SK-N-SH (cell line): ENCODE measurements at regions not wholly inside any gene's neighbourhood (a gene's known extent, or its start where the extent isn't known, plus 50 kb on each side); places are given as distances from the start of the nearest gene placed in this dataset.

Experiments
- CTCF ChIA-PET: fragments of 300-600, 350-600 bp; formaldehyde crosslinking; extraction: SDS; loops from one replicate; lab custom pipeline; 2021; lab: Yijun Ruan, JAX
- POLR2A ChIA-PET: fragments of 350-600 bp; sonication (Branson Sonifier 250); formaldehyde crosslinking; extraction: SDS; loops from one replicate; lab custom pipeline; 2020; ENCODE audit warnings: antibody characterized with exemption, inconsistent platforms; lab: Yijun Ruan, JAX
- DNase-seq: peaks from one replicate; pipeline ENCODE4 v3.0.0; 2012
- H2AFZ ChIP-seq: fragments of 200-600 bp; sonication (generic); 2 replicates; pipeline ENCODE4 v1.8.1; 2016; ENCODE audit warnings: antibody characterized with exemption, mild to moderate bottlenecking, low read depth
- H3F3A ChIP-seq: fragments of 200-600 bp; sonication (generic); replicated peaks from 2 replicates; pipeline ENCODE3; 2016; ENCODE audit warnings: antibody characterized with exemption, mild to moderate bottlenecking; ENCODE audit not compliant: insufficient read depth
- H3K27ac ChIP-seq, 2 experiments: fragments of 200-500 bp in 1 of 2; fragments of 200-600 bp in 1 of 2; sonication (Bioruptor generic) in 1 of 2; sonication (generic), shearing (Covaris generic) in 1 of 2; 2 replicates each; pipeline versions ENCODE4 v1.5.1 to v1.6.1; 2014 to 2016; ENCODE audit warnings: low read depth in 2 of 2, inconsistent platforms in 1 of 2, low read length in 1 of 2, mild to moderate bottlenecking in 1 of 2, mixed read lengths in 1 of 2
- H3K27me3 ChIP-seq: fragments of 200-600 bp; sonication (generic), shearing (Covaris generic); 2 replicates; pipeline ENCODE4 v1.6.1; 2016; ENCODE audit warnings: mixed run types; ENCODE audit not compliant: insufficient read depth
- H3K36me3 ChIP-seq, 2 experiments: fragments of 200-500 bp in 1 of 2; fragments of 200-600 bp in 1 of 2; sonication (Bioruptor generic) in 1 of 2; sonication (generic) in 1 of 2; replicated peaks in 1 of 2; 2 replicates each; pipeline versions ENCODE3 to v1.5.1; 2014 to 2016; ENCODE audit warnings: low read length in 1 of 2, mild to moderate bottlenecking in 1 of 2; ENCODE audit not compliant: insufficient read depth in 2 of 2, control insufficient read depth in 1 of 2
- H3K4me1 ChIP-seq, 2 experiments: fragments of 200-500 bp in 1 of 2; fragments of 200-600 bp in 1 of 2; sonication (Bioruptor generic) in 1 of 2; sonication (generic), shearing (Covaris generic) in 1 of 2; 2 replicates each; pipeline versions ENCODE4 v1.5.1 to v1.6.1; 2014 to 2016; ENCODE audit warnings: low read depth in 1 of 2, low read length in 1 of 2, mixed run types in 1 of 2; ENCODE audit not compliant: insufficient read depth in 2 of 2, control insufficient read depth in 1 of 2
- H3K4me2 ChIP-seq: fragments of 200-600 bp; sonication (generic), shearing (Covaris generic); 2 replicates; pipeline ENCODE4 v1.6.1; 2017; ENCODE audit warnings: mixed run types
- H3K4me3 ChIP-seq, 2 experiments: fragments of 200-500 bp in 1 of 2; fragments of 200-600 bp in 1 of 2; sonication (Bioruptor generic) in 1 of 2; sonication (generic), shearing (Covaris generic) in 1 of 2; 2 replicates each; pipeline versions ENCODE4 v1.5.1 to v1.8.1; 2014 to 2016; ENCODE audit warnings: low read depth in 2 of 2, inconsistent platforms in 1 of 2, low read length in 1 of 2, mild to moderate bottlenecking in 1 of 2, mixed read lengths in 1 of 2, moderate library complexity in 1 of 2
- H3K79me2 ChIP-seq: fragments of 200-600 bp; sonication (generic); 2 replicates; pipeline ENCODE4 v1.8.1; 2017; ENCODE audit warnings: mild to moderate bottlenecking; ENCODE audit not compliant: insufficient read depth
- H3K9ac ChIP-seq: fragments of 200-600 bp; sonication (generic); 2 replicates; pipeline ENCODE4 v1.6.1; 2017; ENCODE audit warnings: mixed run types
- H3K9me2 ChIP-seq: fragments of 200-600 bp; sonication (generic); 2 replicates; pipeline ENCODE4 v1.6.1; 2017; ENCODE audit warnings: mixed run types
- H3K9me3 ChIP-seq: fragments of 200-600 bp; sonication (generic); 2 replicates; pipeline ENCODE4 v1.6.1; 2017; ENCODE audit warnings: mixed run types, mild to moderate bottlenecking, moderate library complexity
- H4K20me1 ChIP-seq: fragments of 200-600 bp; sonication (generic); 2 replicates; pipeline ENCODE4 v1.6.1; 2017; ENCODE audit warnings: mild to moderate bottlenecking, mixed run types; ENCODE audit not compliant: insufficient read depth
- EZH2phosphoT487 ChIP-seq: fragments of 200-600 bp; sonication (generic); IDR thresholded peaks from 2 replicates; pipeline ENCODE4 v1.6.1; 2017; ENCODE audit warnings: low read depth, mixed run types, mild to moderate bottlenecking, antibody characterized with exemption, moderate library complexity, borderline replicate concordance
- FOSL2 ChIP-seq: IDR thresholded peaks from 2 replicates; pipeline ENCODE4 v1.4.0; 2012; ENCODE audit warnings: low read depth, mild to moderate bottlenecking, moderate library complexity, borderline replicate concordance
- FOXJ3 ChIP-seq: sonication (generic); formaldehyde crosslinking; IDR thresholded peaks from 2 replicates; pipeline ENCODE4 v1.5.1; 2020; ENCODE audit warnings: mild to moderate bottlenecking, missing genetic modification reagents
- GATA2 ChIP-seq: sonication (generic); formaldehyde crosslinking; IDR thresholded peaks from 2 replicates; pipeline ENCODE4 v1.5.0; 2020; ENCODE audit warnings: mild to moderate bottlenecking, missing genetic modification reagents
- NFIC ChIP-seq: IDR thresholded peaks from 2 replicates; pipeline ENCODE4 v1.4.0; 2012; ENCODE audit warnings: borderline replicate concordance
- NRF1 ChIP-seq: IDR thresholded peaks from 2 replicates; pipeline ENCODE4 v1.6.1; 2012; ENCODE audit warnings: low read depth, mild to moderate bottlenecking, low read length
- POLR2AphosphoS5 ChIP-seq: IDR thresholded peaks from 2 replicates; pipeline ENCODE4 v1.6.1; 2012; ENCODE audit warnings: low read depth, low read length
- SMC3 ChIP-seq: IDR thresholded peaks from 2 replicates; pipeline ENCODE4 v1.6.1; 2012; ENCODE audit warnings: low read depth, low read length, improper control_type of control experiment
- TEAD4 ChIP-seq: IDR thresholded peaks from 2 replicates; pipeline ENCODE4 v1.4.0; 2012; ENCODE audit warnings: mild to moderate bottlenecking, borderline replicate concordance; ENCODE audit not compliant: insufficient read depth
- TF ChIP-seq, protein P1 (sequence below): IDR thresholded peaks from 2 replicates; pipeline ENCODE4 v1.6.1; 2012; ENCODE audit warnings: mild to moderate bottlenecking, low read depth, low read length, moderate library complexity
- TF ChIP-seq, protein P2 (sequence below): IDR thresholded peaks from 2 replicates; pipeline ENCODE4 v1.4.0; 2012; ENCODE audit warnings: low read depth, borderline replicate concordance

DNA sequence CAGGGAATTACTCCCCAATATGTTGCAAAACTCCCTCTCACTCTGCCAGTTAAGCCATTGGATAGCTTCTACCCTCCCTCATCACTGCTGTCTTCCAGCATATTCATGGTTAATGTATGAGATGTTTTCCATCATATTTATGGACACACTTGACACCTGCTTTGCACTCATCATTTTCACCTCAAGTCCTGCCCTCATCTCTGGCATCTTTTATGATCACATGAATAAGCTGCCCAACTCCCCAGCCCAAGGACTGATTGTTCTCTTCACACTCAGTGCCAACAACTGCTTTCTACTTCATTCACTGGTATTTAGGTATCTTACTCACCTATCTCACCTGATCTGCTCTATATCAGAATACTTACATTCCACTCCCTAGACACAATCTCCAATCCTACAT lies 131.1 kb upstream of the TTC29 start (continued):
- no peak for TF ChIP-seq FOSL2
- no peak for TF ChIP-seq NFIC
- TF ChIP-seq TEAD4 = no peak
- no peak for TF ChIP-seq GATA2 (CRISPR knock-in tag)
- TF ChIP-seq EZH2phosphoT487 = no peak
- no peak for TF ChIP-seq NRF1

DNA sequence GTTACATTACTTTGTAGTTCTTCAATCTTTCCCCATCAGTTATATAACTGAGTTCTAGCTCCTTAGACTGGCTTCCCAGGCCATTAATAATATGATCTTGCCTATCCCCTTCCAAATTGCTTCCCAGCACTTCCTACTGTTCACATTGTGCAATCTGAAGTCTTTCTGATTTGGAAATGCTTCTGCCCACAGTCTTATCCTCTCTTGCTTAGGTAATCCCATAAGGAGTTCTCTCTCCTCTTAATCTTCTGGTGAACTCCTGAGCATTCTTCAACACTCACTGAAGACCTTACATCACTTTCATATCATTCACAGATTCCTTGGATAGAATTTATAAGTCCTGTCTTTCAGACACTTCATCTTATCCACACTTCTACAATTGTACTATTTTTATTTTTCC lies 132.7 kb upstream of the TTC29 start:
- POLR2A ChIA-PET = no interaction called here
- no peak overlapping the region for H3K4me3 ChIP-seq
- H3K9ac ChIP-seq = no peak overlapping the region
- H3F3A ChIP-seq = no peaks in the 10 kb centered on the region
- no peaks in the 10 kb centered on the region for H4K20me1 ChIP-seq
- no peaks in the 10 kb centered on the region for H3K9me3 ChIP-seq
- DNase-seq = no peak
- H3K36me3 ChIP-seq = no peaks in the 10 kb centered on the region
- no peak overlapping the region for H2AFZ ChIP-seq
- TF ChIP-seq SMC3 (no peak), POLR2AphosphoS5 (no peak), FOXJ3 (CRISPR knock-in tag) (no peak)
- TF ChIP-seq, protein P1, sequence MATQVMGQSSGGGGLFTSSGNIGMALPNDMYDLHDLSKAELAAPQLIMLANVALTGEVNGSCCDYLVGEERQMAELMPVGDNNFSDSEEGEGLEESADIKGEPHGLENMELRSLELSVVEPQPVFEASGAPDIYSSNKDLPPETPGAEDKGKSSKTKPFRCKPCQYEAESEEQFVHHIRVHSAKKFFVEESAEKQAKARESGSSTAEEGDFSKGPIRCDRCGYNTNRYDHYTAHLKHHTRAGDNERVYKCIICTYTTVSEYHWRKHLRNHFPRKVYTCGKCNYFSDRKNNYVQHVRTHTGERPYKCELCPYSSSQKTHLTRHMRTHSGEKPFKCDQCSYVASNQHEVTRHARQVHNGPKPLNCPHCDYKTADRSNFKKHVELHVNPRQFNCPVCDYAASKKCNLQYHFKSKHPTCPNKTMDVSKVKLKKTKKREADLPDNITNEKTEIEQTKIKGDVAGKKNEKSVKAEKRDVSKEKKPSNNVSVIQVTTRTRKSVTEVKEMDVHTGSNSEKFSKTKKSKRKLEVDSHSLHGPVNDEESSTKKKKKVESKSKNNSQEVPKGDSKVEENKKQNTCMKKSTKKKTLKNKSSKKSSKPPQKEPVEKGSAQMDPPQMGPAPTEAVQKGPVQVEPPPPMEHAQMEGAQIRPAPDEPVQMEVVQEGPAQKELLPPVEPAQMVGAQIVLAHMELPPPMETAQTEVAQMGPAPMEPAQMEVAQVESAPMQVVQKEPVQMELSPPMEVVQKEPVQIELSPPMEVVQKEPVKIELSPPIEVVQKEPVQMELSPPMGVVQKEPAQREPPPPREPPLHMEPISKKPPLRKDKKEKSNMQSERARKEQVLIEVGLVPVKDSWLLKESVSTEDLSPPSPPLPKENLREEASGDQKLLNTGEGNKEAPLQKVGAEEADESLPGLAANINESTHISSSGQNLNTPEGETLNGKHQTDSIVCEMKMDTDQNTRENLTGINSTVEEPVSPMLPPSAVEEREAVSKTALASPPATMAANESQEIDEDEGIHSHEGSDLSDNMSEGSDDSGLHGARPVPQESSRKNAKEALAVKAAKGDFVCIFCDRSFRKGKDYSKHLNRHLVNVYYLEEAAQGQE = no peak
- TF ChIP-seq, protein P2, sequence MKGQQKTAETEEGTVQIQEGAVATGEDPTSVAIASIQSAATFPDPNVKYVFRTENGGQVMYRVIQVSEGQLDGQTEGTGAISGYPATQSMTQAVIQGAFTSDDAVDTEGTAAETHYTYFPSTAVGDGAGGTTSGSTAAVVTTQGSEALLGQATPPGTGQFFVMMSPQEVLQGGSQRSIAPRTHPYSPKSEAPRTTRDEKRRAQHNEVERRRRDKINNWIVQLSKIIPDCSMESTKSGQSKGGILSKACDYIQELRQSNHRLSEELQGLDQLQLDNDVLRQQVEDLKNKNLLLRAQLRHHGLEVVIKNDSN = no peak
- CTCF ChIA-PET = interaction anchor here (2.5 kb wide), 1 partner anchor 18 kb away, joined by 11 read pairs; no protein-coding TSS in a partner anchor
- H3K4me2 ChIP-seq = no peak overlapping the region
- H3K4me1 ChIP-seq = peaks cover 0 to 26% of the 10 kb centered on the region in 2 experiments; a peak in 2 of 4 replicates
- no peaks in the 10 kb centered on the region for H3K27me3 ChIP-seq
- H3K27ac ChIP-seq = peak overlapping the region in 1 of 2 experiments; percentile 99; a peak in 2 of 4 replicates
- H3K79me2 ChIP-seq = no peaks in the 10 kb centered on the region
- no peaks in the 10 kb centered on the region for H3K9me2 ChIP-seq
